Fibroblast of villous mesenchyme (primary cell): ENCODE measurements at regions not wholly inside any gene's neighbourhood (a gene's known extent, or its start where the extent isn't known, plus 50 kb on each side); places are given as distances from the start of the nearest gene placed in this dataset.

ENCODE experiments used
- DNase-seq: peaks from one replicate; pipeline ENCODE4 v3.0.0-alpha.2; 2010; ENCODE audit warnings: low read depth
- H3K4me3 ChIP-seq: 2 replicates; pipeline ENCODE4 v1.5.1; 2011; ENCODE audit warnings: low read depth, mild to moderate bottlenecking, low read length
- CTCF ChIP-seq: IDR thresholded peaks from 2 replicates; pipeline ENCODE4 v1.5.1; 2012; ENCODE audit warnings: low read depth, mild to moderate bottlenecking, low read length; ENCODE audit not compliant: insufficient read depth

GRCh38 chr1:48103495-48103894 lies 106.3 kb upstream of the TRABD2B start:
- no peak for DNase-seq
- H3K4me3 ChIP-seq, result no peak overlapping the region
- TF ChIP-seq CTCF, result no peak

- H3K4me3 ChIP-seq, result no peak overlapping the region
- no peak for TF ChIP-seq CTCF
- no peak for DNase-seq
Measured at GRCh38 chr1:48102766-48103165, 105.6 kb upstream of the TRABD2B start.

- H3K4me3 ChIP-seq, result no peak overlapping the region
- DNase-seq, result no peak
- no peak for TF ChIP-seq CTCF
Measured at GRCh38 chr1:48099072-48099773, 102.0 kb upstream of the TRABD2B start.

DNA sequence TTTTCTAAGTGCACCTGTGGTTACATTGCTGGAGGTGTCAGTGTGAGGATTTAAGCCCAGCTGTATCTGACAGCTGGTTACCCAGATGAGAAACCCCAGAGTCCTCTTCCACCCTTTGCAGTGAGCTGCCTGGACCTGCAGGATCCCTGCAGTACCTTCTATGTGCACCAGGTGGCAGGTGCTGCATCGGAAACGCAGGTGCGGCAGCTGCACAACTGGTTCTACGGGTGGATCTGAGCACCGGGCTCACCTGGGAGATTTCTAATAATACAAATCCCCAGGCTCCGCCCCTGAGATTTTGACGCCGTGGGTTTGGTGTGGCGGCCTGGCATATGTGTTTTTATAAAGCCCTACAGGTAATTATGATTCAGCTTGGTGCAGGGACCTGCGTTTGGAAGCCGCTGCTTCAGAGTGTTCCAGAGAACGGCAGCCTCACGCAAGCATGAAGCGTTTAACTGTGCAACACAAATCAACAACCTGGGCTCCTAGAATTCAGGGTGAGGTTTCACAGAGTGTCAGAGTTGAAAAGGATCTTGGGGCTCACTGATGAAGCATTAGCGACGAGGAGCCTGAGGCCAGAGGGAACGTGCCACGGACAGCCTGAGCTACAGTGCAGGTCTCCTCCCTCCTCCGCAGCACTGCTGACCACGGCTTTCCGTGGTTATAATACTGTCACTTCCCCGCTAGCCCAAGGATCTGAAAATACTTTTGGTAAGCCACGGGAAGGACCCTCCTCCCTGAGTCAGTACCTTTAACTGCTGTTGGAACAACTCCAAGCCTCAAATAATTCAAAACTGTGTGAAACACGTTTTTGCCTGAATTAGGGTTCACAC lies 96.7 kb upstream of the TRABD2B start:
- peak; percentile 74 for TF ChIP-seq CTCF
- DNase-seq, result peak; percentile 34
- H3K4me3 ChIP-seq, result no peak overlapping the region

GRCh38 chr1:48093147-48093546 lies 96.0 kb upstream of the TRABD2B start:
- no peak for DNase-seq
- TF ChIP-seq CTCF, result no peak

GRCh38 chr1:48092401-48092800 lies 95.2 kb upstream of the TRABD2B start:
- TF ChIP-seq CTCF, result no peak
- DNase-seq, result no peak
- H3K4me3 ChIP-seq, result no peak overlapping the region

More at GRCh38 chr1:48093147-48093546, 96.0 kb upstream of the TRABD2B start:
- no peak overlapping the region for H3K4me3 ChIP-seq
